Loucy (cell line): ENCODE measurements at regions not wholly inside any gene's neighbourhood (a gene's known extent, or its start where the extent isn't known, plus 50 kb on each side); places are given as distances from the start of the nearest gene placed in this dataset.

Experiments used
- H2AFZ ChIP-seq: fragments of 200-600 bp; sonication (generic); 2 replicates; pipeline ENCODE4 v1.6.0; 2016; ENCODE audit warnings: antibody characterized with exemption, mild to moderate bottlenecking, low read length, moderate library complexity
- H3F3A ChIP-seq: fragments of 200-600 bp; 2 replicates; pipeline ENCODE4 v1.6.0; 2016; ENCODE audit warnings: antibody characterized with exemption, low read depth, mild to moderate bottlenecking
- H3K27me3 ChIP-seq: fragments of 200-600 bp; sonication (generic); 2 replicates; pipeline ENCODE4 v1.6.1; 2014; ENCODE audit warnings: low read length, mild to moderate bottlenecking; ENCODE audit not compliant: insufficient read depth, poor library complexity, severe bottlenecking
- H3K36me3 ChIP-seq: fragments of 200-600 bp; sonication (generic); 2 replicates; pipeline ENCODE4 v1.6.1; 2016; ENCODE audit warnings: low read length; ENCODE audit not compliant: insufficient read depth
- H3K4me1 ChIP-seq: fragments of 200-600 bp; sonication (generic); 2 replicates; pipeline ENCODE4 v1.5.1; 2014; ENCODE audit warnings: low read length, mild to moderate bottlenecking; ENCODE audit not compliant: insufficient read depth, poor library complexity, severe bottlenecking
- H3K4me2 ChIP-seq: fragments of 200-600 bp; sonication (generic); 2 replicates; pipeline ENCODE4 v1.6.0; 2014; ENCODE audit warnings: antibody characterized with exemption, low read length, low read depth, mild to moderate bottlenecking; ENCODE audit not compliant: poor library complexity, severe bottlenecking
- H3K4me3 ChIP-seq: fragments of 200-600 bp; sonication (generic); 2 replicates; pipeline ENCODE4 v1.5.1; 2014; ENCODE audit warnings: low read length, mild to moderate bottlenecking, mixed read lengths; ENCODE audit not compliant: poor library complexity, severe bottlenecking
- H3K79me2 ChIP-seq: fragments of 200-600 bp; sonication (generic); 2 replicates; pipeline ENCODE4 v1.6.1; 2014; ENCODE audit warnings: low read length; ENCODE audit not compliant: insufficient read depth
- H3K9ac ChIP-seq: fragments of 200-600 bp; sonication (generic); 2 replicates; pipeline ENCODE4 v1.6.0; 2014; ENCODE audit warnings: mild to moderate bottlenecking, low read depth, low read length, moderate library complexity; ENCODE audit not compliant: poor library complexity, severe bottlenecking
- H3K9me2 ChIP-seq: fragments of 200-600 bp; sonication (generic); replicated peaks from 2 replicates; pipeline ENCODE4 v1.6.1; 2016; ENCODE audit warnings: low read depth, low read length, mixed read lengths
- H3K9me3 ChIP-seq: fragments of 200-600 bp; sonication (generic); 2 replicates; pipeline ENCODE4 v1.6.1; 2014; ENCODE audit warnings: mild to moderate bottlenecking, antibody characterized with exemption, low read length, low read depth; ENCODE audit not compliant: insufficient read depth
- H4K20me1 ChIP-seq: fragments of 200-600 bp; sonication (generic); 2 replicates; pipeline ENCODE4 v1.6.0; 2014; ENCODE audit warnings: antibody characterized with exemption, low read length, mild to moderate bottlenecking; ENCODE audit not compliant: insufficient read depth, poor library complexity, severe bottlenecking
- EZH2phosphoT487 ChIP-seq: fragments of 200-600 bp; IDR thresholded peaks from 2 replicates; pipeline ENCODE4 v1.6.1; 2018; ENCODE audit warnings: antibody characterized with exemption, mild to moderate bottlenecking, moderate library complexity, borderline replicate concordance
- TF ChIP-seq, protein P1 (sequence below): fragments of 200-600 bp; sonication (generic); conservative IDR thresholded peaks from 2 replicates; pipeline ENCODE4 v1.5.1; 2014; ENCODE audit warnings: mild to moderate bottlenecking, antibody characterized with exemption, low read length

GRCh38 chr19:31104451-31104850 is 244.8 kb downstream of the TSHZ3 start:
- no peak for TF ChIP-seq EZH2phosphoT487
- TF ChIP-seq, protein P1, sequence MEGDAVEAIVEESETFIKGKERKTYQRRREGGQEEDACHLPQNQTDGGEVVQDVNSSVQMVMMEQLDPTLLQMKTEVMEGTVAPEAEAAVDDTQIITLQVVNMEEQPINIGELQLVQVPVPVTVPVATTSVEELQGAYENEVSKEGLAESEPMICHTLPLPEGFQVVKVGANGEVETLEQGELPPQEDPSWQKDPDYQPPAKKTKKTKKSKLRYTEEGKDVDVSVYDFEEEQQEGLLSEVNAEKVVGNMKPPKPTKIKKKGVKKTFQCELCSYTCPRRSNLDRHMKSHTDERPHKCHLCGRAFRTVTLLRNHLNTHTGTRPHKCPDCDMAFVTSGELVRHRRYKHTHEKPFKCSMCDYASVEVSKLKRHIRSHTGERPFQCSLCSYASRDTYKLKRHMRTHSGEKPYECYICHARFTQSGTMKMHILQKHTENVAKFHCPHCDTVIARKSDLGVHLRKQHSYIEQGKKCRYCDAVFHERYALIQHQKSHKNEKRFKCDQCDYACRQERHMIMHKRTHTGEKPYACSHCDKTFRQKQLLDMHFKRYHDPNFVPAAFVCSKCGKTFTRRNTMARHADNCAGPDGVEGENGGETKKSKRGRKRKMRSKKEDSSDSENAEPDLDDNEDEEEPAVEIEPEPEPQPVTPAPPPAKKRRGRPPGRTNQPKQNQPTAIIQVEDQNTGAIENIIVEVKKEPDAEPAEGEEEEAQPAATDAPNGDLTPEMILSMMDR = no peak

GRCh38 chr19:31103228-31103627 is 246.0 kb downstream of the TSHZ3 start:
- TF ChIP-seq EZH2phosphoT487 = no peak
- TF ChIP-seq, protein P1 = no peak

More at GRCh38 chr19:31104451-31104850, 244.8 kb downstream of the TSHZ3 start:
- H3K9ac ChIP-seq = no peak overlapping the region
- H3K36me3 ChIP-seq = no peaks in the 10 kb centered on the region
- H3K9me3 ChIP-seq = peaks cover 2% of the 10 kb centered on the region; the same call in 1 of the 2 replicates
- no peaks in the 10 kb centered on the region for H3K79me2 ChIP-seq
- no peaks in the 10 kb centered on the region for H3K27me3 ChIP-seq
- H3K4me2 ChIP-seq = no peak overlapping the region
- H3K4me3 ChIP-seq = no peak overlapping the region
- no peak overlapping the region for H2AFZ ChIP-seq
- H3K9me2 ChIP-seq = no peaks in the 10 kb centered on the region
- H3F3A ChIP-seq = no peaks in the 10 kb centered on the region
- no peaks in the 10 kb centered on the region for H3K4me1 ChIP-seq
- no peaks in the 10 kb centered on the region for H4K20me1 ChIP-seq

GRCh38 chr19:31102674-31103073 is 246.6 kb downstream of the TSHZ3 start:
- Histone ChIP-seq H3K9me2 (no peaks in the 10 kb centered on the region), H3K9ac (no peak overlapping the region), H3K4me3 (no peak overlapping the region), H3K4me1 (no peaks in the 10 kb centered on the region), H2AFZ (no peak overlapping the region), H3K4me2 (no peak overlapping the region), H3K9me3 (peaks cover 2% of the 10 kb centered on the region; the same call in 1 of the 2 replicates), H4K20me1 (no peaks in the 10 kb centered on the region), H3K36me3 (no peaks in the 10 kb centered on the region), H3K79me2 (no peaks in the 10 kb centered on the region), H3K27me3 (no peaks in the 10 kb centered on the region), H3F3A (no peaks in the 10 kb centered on the region)
- no peak for TF ChIP-seq EZH2phosphoT487
- TF ChIP-seq, protein P1 = no peak

More at GRCh38 chr19:31103228-31103627, 246.0 kb downstream of the TSHZ3 start:
- Histone ChIP-seq H3K4me1 (no peaks in the 10 kb centered on the region), H3K9me3 (peaks cover 2% of the 10 kb centered on the region; the same call in 1 of the 2 replicates), H3K79me2 (no peaks in the 10 kb centered on the region), H4K20me1 (no peaks in the 10 kb centered on the region), H3F3A (no peaks in the 10 kb centered on the region), H3K27me3 (no peaks in the 10 kb centered on the region), H3K4me3 (no peak overlapping the region), H2AFZ (no peak overlapping the region), H3K9ac (no peak overlapping the region), H3K9me2 (no peaks in the 10 kb centered on the region), H3K36me3 (no peaks in the 10 kb centered on the region), H3K4me2 (no peak overlapping the region)
